ENCODE measurements at regions not wholly inside any gene's neighbourhood (a gene's known extent, or its start where the extent isn't known, plus 50 kb on each side); places are given as distances from the start of the nearest gene placed in this dataset.
"Not testable (repeated sequence)": the region's sequence is repeated elsewhere in the genome, so short reads cannot be mapped to it uniquely, and the experiment has no call there.

DNA sequence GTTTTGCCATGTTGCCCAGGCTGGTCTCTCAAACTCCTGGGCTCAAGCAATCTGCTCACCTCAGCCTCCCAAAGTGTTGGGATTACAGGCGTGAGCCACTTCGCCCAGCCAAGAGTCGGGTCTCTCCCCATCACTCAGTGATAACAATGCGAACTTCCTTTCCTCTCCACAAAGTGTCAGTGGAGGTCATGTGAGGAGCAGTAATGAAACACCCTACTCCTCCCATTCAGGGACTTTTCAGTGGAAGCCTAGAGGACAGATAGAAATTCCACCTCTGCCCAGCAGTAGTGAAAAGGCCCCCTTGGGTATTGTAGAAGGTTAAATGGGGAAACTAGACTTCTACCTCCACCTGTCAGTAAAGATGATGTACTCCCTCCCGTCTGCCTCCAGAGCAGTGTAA lies 141.9 kb upstream of the STK26 start:
- TF ChIP-seq, protein P1, sequence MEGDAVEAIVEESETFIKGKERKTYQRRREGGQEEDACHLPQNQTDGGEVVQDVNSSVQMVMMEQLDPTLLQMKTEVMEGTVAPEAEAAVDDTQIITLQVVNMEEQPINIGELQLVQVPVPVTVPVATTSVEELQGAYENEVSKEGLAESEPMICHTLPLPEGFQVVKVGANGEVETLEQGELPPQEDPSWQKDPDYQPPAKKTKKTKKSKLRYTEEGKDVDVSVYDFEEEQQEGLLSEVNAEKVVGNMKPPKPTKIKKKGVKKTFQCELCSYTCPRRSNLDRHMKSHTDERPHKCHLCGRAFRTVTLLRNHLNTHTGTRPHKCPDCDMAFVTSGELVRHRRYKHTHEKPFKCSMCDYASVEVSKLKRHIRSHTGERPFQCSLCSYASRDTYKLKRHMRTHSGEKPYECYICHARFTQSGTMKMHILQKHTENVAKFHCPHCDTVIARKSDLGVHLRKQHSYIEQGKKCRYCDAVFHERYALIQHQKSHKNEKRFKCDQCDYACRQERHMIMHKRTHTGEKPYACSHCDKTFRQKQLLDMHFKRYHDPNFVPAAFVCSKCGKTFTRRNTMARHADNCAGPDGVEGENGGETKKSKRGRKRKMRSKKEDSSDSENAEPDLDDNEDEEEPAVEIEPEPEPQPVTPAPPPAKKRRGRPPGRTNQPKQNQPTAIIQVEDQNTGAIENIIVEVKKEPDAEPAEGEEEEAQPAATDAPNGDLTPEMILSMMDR (IDR thresholded peaks at IDR 0.05 in 8 of 11, conservative IDR thresholded peaks at IDR 0.05 in 3 of 11) = no peak
- TF ChIP-seq POLR2A (IDR thresholded peaks at IDR 0.05) (no peak), POLR2AphosphoS5 (IDR thresholded peaks at IDR 0.05) (no peak)
- intact Hi-C loops (cut with DNase I; ENCODE audit: low total_unique reads) = no loop called here
- H3K27me3 ChIP-seq (replicated peaks in 1 of 7) = peaks cover 0 to 11% (median 0%) of the 10 kb centered on the region in 7 donors
- H3K9me3 ChIP-seq = peaks cover 0 to 9% (median 0%) of the 10 kb centered on the region in 8 donors
- no peak overlapping the region for H3K4me3 ChIP-seq
- WGBS, 5 donors = 53 to 81% (median 64%) methylated on average over 5 of the region's 5 CpGs
- H3K27ac ChIP-seq = no peak overlapping the region
- no peaks in the 10 kb centered on the region for H3K36me3 ChIP-seq
- DNase-seq = no peak
- H3K4me1 ChIP-seq = no peaks in the 10 kb centered on the region

DNA sequence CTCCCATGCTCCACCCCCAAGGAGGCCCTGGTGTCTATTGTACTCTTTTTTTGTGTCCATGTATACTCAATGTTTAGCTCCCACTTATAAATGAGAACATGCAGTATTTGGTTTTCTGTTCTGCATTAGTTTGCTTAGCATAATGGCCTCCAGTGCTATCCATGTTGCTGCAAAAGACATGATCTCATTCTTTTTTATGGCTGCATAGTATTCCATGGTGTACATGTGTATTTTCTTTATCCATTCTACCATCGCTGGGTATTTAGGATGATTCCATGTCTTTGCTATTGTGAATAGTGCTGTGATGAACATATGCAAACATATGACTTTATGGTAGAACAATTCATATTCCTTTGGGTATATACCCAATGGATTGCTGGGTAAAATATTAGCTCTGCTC lies 138.1 kb upstream of the STK26 start:
- not testable (repeated sequence) for H3K36me3 ChIP-seq, H3K4me1 ChIP-seq, DNase-seq, H3K27ac ChIP-seq, H3K4me3 ChIP-seq
- WGBS, 5 donors = 71 to 96% (median 79%) methylated on average over 1 of the region's 1 CpG
- peaks cover 0 to 11% (median 0%) of the 10 kb centered on the region in 8 donors for H3K9me3 ChIP-seq
- intact Hi-C loops (cut with DNase I; ENCODE audit: low total_unique reads) = loop anchor here (5.0 kb wide), 1 partner anchor 227 kb away; no protein-coding TSS in a partner anchor
- peaks cover 0 to 11% (median 0%) of the 10 kb centered on the region in 7 donors for H3K27me3 ChIP-seq (replicated peaks in 1 of 7)

DNA sequence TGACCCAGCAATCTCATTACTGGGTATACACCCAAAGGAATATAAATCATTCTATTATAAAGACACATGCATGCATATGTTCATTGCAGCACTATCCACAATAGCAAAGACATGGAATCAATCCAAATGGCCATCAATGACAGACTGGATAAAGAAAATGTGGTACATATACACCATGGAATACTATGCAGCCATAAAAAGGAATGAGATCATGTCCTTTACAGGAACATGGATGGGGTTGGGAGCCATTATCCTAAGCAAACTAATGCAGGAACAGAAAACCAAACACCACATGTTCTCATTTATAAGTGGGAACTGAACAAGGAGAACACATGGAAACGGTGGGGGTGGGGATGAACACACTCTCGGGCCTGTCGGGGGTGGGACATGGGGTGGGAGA lies 129.2 kb upstream of the STK26 start:
- H3K4me1 ChIP-seq; DNase-seq; H3K27ac ChIP-seq; H3K4me3 ChIP-seq; H3K36me3 ChIP-seq; H3K27me3 ChIP-seq (replicated peaks in 1 of 7); H3K9me3 ChIP-seq; intact Hi-C loops (cut with DNase I; ENCODE audit: low total_unique reads): not testable (repeated sequence)
- 60 to 92% (median 88%) methylated on average over 3 of the region's 3 CpGs for whole genome bisulfite sequencing, 5 donors

DNA sequence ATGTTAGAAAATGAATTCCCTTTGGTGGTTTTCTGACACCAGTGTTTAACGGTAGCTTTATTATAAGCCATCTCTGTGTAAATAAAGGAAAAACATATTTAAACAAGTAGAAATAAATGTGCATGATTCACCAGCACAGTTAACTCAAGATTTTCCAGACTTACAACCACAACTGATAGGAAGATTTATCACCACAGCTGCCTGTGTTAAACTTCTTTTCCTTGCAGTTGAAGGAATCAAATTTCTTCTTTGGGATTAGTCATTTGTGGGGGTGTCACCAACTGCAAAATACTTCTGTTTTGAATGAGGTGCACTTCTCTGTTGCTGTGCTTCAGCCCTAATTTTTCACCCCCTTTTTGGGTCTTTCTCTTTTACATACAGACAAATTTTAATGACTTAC lies 128.1 kb upstream of the STK26 start:
- TF ChIP-seq, protein P1 (IDR thresholded peaks at IDR 0.05 in 8 of 11, conservative IDR thresholded peaks at IDR 0.05 in 3 of 11) = no peak
- TF ChIP-seq POLR2A (IDR thresholded peaks at IDR 0.05) (no peak), POLR2AphosphoS5 (IDR thresholded peaks at IDR 0.05) (no peak)
- intact Hi-C loops (cut with DNase I; ENCODE audit: low total_unique reads) = no loop called here
- DNase-seq = no peak
- Histone ChIP-seq H3K4me1 (no peaks in the 10 kb centered on the region), H3K9me3 (peaks cover 0 to 3% (median 0%) of the 10 kb centered on the region in 8 donors), H3K36me3 (no peaks in the 10 kb centered on the region), H3K27me3 (replicated peaks in 1 of 7) (peaks cover 0 to 2% (median 0%) of the 10 kb centered on the region in 7 donors), H3K4me3 (no peak overlapping the region), H3K27ac (no peak overlapping the region)
- 17 to 59% (median 25%) methylated on average over 1 of the region's 1 CpG for WGBS, 5 donors

DNA sequence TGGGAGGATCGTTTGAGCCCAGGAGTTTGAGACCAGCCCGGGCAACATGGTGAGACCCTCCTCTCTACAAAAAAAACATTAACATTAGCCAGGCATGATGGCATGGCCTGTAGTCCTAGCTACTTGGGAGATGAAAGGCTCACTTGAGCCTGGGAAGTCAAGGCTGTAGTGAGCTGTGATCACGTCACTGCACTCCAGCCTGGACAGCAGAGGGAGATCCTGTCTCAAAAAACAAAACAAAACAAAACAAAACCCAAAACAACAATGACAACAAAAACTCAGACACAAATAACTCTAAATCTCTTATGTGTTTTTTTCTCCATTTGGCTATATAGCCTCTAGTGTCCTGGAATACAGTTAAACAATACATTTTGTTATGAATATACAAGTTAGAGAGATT lies 127.3 kb upstream of the STK26 start:
- Histone ChIP-seq H3K27me3 (replicated peaks in 1 of 7) (peaks cover 0 to 6% (median 0%) of the 10 kb centered on the region in 7 donors), H3K4me1 (no peaks in the 10 kb centered on the region), H3K4me3 (no peak overlapping the region), H3K27ac (no peak overlapping the region), H3K36me3 (no peaks in the 10 kb centered on the region), H3K9me3 (peaks cover 0 to 3% (median 0%) of the 10 kb centered on the region in 8 donors)
- 58 to 85% (median 77%) methylated on average over 2 to 3 of the region's 3 CpGs for WGBS, 5 donors
- TF ChIP-seq POLR2AphosphoS5 (IDR thresholded peaks at IDR 0.05) = no peak
- TF ChIP-seq, protein P1 (IDR thresholded peaks at IDR 0.05 in 8 of 11, conservative IDR thresholded peaks at IDR 0.05 in 3 of 11) = peak in 1 of 11 experiments; percentile 7
- no peak for TF ChIP-seq POLR2A (IDR thresholded peaks at IDR 0.05)
- intact Hi-C loops (cut with DNase I; ENCODE audit: low total_unique reads) = no loop called here
- DNase-seq = no peak

All from spleen (tissue), 11 donors.